ENCODE measurements at regions not wholly inside any gene's neighbourhood (a gene's known extent, or its start where the extent isn't known, plus 50 kb on each side); places are given as distances from the start of the nearest gene placed in this dataset.

DNA sequence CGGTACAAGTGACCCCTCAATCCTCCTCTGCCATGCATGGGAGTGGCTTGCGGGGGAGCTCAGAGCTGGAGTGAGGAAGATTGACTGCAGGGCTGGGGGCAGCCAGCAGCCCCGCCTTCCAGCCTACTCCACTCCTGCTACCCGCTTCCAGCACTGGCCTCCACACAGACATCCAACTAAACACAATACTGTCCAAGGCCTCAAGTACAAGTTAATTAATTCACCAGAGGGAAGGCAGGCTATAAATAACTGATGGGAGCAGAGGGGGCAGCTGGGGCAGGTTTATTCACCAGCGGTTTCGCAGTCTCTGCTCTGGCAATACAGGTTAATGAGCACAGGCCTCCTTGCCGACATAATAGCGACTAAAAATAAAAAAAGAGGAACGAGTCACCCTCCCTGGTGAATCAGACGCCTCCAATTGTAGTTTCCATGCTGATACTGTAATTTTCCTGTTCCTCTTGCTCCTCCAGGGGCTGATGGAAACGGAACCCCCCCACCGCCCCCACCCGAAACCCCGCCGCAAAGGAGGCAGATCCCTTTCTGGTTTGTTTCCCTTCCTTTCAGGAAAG, 166.4 kb upstream of the TLE3 start:
- DNase-seq (ENCODE audit: low read depth): no peak

DNA sequence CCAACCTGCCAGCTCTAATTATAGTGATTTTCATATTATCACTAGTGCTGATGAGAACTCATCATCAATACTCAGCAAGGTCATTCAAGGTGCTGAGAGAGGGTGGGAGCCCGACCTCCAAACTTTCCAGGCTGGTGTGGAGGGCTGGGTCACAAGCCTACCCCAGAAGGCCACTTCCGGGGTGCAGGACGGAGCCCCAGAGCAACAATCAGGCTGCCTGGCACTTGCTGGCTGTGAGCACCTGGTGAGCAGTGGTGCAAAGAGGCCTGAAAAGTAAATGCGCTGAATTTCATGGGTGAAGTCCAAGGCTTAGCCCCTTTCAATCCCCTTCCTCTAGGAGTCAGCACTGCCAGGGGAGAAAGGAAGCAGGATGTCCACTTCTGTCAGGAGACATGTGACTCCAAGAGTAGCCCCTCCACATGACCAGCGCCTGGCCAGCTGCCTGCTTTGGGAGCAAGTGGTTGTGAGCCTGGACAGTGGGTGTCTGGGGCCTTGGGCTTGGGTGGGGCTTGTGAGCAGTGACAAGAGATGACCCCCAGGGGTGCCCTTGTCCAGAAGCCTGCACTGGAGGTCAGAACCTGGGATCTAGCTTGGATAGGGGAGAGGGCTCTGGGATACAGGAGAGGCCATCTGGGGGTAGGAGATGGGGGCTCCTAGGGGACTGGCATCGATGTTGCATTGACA, 165.0 kb upstream of the TLE3 start:
- no peak for DNase-seq (ENCODE audit: low read depth)

DNA sequence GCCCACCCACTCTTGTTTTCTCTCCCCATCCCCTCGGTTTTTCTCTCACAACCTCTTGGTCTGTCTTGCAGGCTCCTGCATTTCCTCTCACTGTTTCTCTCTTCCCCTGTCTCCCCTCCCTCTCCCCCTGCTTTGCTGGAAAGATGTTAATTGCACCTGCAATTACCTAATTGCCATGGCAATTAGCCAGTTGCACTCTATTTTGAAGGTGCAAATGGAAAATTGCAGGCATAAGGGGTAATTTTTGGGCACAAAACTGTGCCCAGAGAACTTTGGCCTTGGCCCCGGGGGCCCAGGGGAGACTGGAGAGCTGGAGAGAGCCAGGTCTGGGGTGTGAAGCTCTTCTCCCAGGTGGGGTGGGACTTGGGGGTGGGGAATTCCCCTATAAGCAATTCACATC, 164.5 kb upstream of the TLE3 start:
- no peak for DNase-seq (ENCODE audit: low read depth)

DNA sequence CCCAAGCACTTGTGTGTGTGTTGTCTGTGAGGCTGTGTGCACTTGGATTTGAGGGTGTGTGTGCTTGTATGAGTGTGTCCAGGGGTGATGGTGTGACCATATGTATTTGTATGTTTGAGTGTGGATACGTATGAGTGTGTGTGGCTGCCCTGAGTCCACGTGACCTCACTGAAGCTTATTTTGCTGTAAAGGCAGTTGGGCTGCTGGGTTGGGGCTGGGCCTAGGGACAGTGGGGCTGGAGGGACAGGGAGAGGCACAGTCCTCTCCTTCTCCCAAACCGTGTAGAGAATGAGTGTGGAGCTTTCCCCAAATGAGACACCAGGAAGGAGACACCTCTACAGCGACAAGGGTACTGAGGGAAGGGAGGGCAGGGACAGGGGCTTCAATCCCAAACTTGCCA, 163.4 kb upstream of the TLE3 start:
- no peak for DNase-seq (ENCODE audit: low read depth)

DNA sequence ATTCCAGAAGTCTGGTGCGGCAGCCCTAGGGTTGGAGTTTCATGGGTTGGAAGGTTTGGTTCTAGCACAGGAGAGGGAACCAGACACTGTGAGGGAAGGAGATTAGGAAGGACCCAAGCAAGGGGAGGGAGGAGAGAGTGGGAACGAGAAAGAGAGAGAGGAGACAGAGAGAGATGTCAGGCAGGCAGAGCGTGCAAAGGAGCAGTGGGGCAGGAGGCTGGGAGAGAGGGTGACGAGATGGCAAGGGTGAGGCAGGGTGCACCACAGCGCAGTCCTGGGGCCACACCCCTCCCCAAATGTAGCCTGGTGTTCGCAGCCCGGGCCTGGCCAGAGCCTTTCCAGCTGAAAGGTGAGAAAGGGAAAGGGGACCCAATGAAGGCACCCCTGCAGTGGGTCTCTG, 162.9 kb upstream of the TLE3 start:
- no peak for DNase-seq (ENCODE audit: low read depth)

DNA sequence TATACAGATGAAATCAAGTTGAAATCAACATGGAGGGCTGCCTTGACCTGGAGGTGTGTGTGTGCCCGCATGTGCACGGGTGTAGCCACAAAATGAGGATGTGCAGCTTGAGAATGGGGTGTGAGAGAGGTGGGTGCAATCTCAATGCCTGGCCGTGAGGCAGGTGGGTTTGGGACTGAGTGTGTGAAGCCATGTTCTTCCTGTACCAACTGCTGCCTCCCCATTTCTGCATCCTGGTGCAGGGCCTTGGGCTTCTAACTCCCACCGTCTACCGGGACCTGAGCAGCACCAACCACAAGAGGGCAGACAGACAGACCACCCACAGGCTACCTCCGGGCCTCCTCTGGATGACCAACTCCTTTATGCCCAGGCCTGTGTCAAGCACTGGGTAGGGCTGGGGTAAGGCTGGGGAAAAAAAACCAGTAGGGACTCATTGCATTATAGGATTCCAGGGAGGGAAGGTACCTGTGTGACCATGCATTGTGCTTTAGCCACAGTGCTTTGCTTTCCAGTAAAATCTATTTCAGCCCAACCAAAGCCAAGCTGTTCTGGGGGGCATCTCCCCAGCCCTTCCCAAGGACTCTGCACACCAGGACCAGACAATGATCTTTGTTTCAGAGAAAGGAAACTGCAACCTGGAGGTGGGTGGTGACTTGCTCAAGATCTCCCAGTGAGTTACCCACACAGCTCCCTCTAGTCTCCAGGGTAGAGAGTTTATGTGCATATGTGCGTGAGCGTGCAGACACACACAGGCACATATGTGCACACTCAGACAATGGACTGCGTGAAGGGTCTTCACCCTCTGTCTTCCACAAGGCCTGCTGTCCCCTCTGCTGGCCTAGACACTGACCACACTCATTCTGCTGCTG, 162.2 kb upstream of the TLE3 start:
- DNase-seq (ENCODE audit: low read depth): no peak

DNA sequence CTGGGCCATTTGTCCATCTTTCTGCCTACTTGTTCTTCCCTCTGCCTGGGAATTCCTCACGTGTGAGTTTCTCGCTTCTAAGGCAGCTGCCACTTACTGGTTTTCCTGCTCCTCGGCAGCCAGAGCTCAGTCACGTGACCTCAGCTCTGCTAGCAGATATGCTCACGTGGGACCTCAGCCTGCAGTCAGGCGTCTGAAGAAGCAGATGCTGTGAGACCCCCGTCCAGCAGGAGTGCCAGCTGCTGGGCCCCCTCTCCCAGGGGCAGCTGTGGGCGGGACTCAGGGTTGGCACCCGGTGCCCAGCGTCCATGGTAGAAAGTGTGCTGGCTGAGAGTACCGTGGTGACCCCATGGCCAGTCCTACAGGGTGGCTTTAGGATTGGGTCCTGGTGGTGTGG, 161.3 kb upstream of the TLE3 start:
- DNase-seq (ENCODE audit: low read depth): peak; percentile 21

DNA sequence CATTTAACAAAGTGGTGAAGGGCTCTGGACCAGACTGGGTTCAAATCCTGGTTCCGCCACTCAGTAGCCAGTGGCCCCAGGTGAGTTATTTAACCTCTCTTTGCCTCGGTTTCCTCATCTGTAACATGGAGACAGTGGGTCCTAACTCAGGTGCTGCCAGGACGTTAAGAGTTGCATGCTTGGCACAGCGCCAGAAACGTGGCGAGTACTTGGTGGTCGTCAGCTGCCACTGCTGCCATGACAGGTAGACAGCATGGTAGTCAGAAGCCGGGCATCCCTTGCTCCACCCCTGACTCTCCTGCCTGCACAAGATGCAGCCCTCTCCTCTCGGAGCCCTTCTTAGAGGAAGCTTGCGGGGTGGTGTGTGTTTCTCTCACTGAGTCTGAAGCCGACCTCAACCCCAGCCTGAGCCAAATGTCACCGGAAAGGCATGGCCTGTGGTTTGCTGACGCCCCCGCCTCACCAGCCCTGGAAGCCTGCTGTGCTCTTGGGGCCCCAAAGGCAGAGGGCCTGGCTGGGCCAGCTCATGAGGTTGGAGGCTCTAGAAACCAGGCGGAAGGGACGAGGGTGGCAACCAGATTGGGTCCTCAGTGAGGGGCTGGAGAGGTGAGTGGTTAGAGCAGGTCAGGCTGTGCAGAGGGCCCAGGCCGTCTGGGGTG, 160.8 kb upstream of the TLE3 start:
- DNase-seq (ENCODE audit: low read depth): peak; percentile 54

DNA sequence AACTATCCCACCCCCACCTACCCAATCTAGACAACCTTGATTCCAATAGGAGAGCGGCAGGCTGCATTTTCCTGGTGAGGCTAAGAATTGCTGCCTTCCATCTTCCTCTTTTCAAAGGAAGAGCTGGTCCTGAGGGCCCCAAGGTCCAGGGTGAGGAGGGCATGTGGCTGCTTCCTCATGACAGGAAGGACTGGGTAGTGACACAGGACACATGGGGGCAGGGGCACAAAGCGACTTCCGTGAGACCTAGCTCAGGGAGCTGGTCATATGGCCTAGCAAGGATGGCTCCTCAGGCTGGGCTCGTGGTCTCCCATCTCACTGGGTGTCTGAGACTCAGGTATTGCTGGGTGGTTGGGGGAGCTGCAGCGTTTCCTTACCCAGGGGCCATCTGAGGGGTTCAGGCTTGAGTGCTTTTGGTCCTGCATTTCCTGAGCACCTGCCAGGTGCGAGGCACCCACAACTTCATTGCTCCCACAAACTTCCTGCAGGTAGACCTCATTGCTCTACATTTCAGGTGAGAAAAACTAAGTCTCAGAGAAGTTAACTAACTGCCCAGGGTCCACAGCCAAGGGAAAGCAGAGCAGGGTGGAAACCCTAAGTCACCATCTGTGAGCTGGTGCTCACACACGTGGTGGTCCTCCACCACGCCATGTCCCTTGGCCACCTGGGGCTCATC, 160.0 kb upstream of the TLE3 start:
- no peak for DNase-seq (ENCODE audit: low read depth)

DNA sequence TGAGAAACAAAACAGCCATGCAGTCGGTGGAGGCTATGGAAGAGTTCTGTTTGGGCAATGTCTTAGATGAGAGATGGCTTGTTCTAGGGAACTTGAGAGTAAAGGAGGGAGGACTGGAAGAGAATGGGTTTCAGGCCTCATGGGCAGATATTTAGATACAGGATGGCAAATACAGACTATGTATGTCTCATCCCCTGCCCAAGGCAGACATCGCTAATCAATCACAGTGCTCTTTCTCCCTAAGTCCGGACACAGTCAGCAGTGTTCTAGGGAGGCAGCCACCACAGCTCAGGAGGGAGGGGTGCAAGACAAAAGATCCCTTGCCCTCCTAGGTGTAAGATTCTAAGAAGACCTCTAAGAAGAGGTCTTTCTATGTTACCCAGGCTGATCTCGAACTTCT, 159.3 kb upstream of the TLE3 start:
- DNase-seq (ENCODE audit: low read depth): no peak

DNA sequence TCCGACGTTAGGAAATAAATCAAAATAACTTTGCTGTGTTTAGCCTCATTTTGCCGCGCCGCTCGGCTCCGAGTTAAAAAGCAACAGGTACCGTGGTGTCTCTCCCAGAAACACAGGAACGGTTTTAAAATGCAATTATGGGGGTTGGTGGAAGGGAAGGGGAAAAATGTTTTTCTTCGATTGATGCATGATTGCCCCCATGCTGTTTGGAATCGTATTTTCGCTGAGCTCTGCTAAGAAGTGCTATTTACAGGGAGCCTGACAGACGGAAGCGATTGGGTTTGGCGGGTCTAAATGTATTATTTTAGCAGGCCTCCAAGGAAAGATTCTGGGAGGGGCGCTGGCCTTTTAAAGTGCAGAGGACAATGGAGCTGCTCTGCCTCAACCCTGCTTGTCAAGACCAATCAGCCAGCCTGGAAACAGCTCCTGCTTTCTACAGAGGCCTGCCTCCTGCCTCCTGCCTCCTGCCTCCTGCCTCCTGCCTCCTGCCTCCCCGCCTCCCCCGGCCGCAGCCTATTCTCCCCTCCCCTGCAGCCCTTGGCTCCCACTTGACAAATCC, 156.7 kb upstream of the TLE3 start:
- DNase-seq (ENCODE audit: low read depth): no peak

DNA sequence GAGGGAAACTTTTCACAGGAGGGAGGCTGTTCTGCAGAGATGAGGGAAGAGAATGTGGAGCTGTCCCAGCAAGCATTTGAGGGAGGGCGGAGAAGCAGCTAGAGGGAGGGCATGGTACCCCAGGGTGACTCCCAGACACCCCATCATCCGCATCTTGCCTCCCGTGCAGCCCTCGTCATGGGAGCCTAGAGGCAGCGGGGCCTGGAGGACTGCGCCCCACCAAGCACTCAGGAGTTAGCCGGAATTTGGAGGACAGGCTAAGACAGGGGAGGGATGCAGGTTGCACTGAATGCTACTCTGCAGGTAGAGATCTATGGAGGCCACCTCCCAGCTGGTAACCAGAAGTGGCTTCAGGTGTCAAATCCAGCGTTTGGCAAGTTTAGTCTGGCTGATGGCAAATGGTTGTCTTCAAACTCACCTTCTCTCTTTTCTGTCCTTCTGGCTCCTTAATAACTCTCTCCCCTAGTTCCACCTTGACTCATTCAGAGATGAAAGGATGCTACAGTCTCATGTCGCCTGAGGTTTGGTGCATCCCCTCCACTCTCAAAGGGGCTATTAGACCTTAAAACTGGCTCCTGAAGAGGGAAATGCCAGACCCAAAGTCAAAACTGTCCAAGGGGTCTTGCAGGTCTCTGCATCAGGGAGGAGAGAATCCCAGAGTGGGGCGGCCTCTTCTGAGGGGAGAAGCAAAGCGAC, 155.9 kb upstream of the TLE3 start:
- no peak for DNase-seq (ENCODE audit: low read depth)

DNA sequence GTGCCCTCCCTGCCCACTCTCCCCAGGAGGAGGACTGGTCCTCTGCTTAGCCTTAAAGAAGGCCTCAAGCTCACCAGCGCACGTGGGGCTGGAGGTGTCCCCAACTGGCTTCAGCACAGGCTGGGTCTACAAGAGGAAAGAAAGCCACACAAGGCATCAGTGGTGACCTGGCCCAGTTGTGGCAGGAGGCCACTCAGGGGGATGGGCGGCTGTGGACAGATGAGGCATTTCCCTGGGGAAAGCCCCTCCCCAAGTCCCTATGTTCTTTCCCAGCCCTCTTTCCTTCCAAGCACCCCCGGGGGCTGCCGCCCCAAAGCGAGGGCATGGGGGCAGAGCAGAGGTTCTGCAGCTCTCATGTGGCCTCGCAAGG, 155.2 kb upstream of the TLE3 start:
- no peak for DNase-seq (ENCODE audit: low read depth)

DNA sequence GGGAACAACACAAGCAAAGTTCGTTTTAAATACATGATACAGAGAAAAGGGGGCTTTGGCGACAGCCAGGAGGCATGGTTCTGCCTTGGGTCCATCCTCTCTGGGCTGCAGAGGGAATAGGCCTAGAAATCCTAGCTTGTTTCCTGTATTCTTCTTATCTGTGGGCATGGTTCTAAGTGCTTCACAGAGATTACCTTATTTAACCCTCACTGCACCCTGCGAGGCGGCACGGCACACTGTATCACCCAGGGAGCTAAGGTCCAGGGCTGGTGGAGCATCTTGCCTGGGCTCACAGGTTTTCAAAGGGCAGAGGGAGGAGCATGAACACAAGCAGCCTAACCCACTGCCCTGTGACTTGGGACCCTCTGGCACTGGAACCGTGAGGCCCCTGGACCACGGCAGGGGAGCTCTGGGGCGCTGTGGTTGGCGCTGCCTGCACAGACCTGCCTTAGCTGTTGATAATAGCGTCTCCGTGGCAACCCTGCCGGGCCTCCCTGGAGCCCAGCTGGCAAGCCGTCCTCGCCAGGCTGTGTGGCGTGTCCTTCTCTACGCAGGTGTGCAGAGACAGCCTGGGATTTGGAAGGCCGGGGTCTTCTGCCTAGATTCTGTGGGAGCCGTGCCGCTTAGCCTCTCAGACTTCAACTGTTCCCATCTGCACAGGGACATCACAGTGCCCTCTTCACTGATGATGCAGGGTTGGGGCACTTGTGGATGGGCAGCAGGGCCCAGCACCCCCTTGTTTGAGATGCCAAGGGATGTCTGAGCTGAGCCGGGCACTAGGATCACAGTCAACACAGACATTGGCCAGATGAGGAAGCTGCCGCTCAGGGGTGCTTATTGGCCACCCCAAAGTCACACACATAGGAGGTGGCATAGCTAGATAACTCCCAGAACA, 154.6 kb upstream of the TLE3 start:
- DNase-seq (ENCODE audit: low read depth): no peak

DNA sequence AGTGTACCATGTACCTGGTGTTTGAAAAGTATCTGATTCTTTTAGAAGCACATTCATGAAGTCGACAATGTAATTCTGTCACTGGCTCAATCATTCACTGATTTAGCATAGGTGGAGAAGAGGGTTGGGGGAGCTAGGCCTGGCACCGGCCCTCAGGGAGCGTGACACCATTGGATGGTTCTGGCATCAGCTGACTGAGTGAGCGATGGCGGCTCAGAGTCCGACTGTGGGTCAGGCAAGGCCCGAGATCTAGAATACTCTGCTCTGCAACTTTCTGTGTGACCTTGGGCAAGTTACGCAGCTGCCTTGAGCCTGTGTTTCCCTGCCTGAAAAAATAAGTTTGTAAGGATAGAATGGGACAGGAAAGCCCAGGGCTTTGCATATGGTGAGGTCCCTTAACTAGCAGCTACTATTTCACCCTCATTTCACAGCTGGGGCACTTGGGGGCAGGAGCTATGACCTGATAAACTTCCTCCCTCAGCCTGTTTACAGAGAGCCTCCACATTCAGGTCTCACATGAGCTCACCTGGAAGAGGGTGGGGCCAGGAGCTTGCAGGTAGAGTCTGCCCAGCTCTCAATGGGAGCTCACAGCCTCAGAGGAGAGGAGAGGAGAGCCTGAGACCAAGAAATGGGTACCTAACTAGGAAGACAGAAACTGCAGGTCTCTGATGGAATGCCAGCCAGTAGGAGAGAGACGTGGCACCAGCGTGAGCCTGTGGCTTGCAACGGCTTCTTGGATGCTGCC, 153.7 kb upstream of the TLE3 start:
- DNase-seq (ENCODE audit: low read depth): no peak

DNA sequence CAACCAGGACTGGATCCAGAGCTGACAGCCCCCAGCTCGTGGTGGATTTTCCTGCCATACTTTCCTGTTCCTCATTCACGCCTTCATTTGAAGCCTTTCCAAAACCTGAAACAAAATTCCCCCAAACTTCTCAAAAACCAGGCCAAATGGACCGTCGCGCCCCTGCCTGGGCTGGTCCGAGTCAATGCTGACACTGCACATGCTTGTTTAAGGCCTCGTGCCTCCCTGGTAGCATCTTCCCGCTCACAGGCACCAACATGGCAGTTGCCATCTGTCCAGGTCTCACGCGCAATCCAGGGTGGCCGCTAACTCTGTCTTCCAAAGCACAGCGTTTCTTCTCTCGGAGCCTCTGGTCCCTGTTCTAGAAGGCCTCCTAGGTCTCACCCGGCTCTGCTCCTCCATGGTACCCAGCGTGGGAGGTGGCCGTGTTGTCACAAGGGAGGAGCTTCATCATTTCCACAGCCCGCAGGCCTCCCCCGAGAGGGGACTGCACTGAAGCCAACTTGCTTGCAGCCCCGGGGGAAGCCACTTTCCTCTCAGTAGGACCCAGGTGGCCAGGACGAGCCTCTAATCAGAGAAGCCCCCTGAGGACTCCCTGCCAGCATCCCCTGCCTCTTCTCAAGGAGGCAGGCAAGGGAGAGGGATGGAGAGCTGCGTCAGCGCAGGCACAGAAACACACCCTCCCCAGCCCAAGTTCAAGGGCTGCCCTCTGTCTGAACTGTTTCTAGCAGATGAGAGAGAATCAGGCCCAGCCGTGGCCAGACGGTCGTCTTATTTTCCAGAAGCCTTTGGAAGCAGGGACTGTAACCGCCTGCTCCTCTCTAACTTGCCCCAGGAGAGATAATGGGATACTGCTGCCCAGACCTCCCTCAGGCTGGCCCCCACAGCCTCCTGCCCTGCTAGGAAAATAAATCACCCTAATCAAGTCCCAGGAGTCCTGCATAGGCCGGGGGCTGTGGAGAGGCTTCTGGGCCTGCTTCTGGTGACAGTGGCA, 152.8 kb upstream of the TLE3 start:
- no peak for DNase-seq (ENCODE audit: low read depth)

DNA sequence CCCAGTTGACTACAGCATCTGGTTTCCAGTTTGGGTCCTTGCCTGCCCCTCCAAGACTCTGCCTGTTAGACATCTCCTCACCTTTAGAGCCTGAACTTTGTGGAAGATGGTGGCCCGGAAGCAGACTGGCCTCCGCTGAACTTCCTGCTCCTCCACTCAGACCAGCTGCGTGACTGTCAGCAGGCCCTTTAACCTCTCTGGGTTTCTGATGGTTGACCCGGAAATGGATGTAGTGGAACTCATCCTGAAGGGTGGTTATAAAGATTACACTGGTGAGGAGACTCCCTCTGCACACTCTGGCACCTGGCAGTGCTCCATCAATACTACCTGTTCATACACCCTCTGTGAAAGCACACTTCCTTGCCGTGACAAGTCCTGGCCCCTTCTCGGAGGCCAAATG, 151.9 kb upstream of the TLE3 start:
- DNase-seq (ENCODE audit: low read depth): no peak
